H1 (cell line): ENCODE measurements at regions not wholly inside any gene's neighbourhood (a gene's known extent, or its start where the extent isn't known, plus 50 kb on each side); places are given as distances from the start of the nearest gene placed in this dataset.

ENCODE experiments used
- CTCF ChIA-PET: fragments of 300-600 bp; sonication (Branson Sonifier 250); formaldehyde crosslinking; loops from one replicate; lab custom pipeline; 2021; ENCODE audit not compliant: partially characterized antibody; lab: Charles Lee
- POLR2A ChIA-PET: fragments of 300-600 bp; sonication (Branson Sonifier 250); formaldehyde crosslinking; loops from one replicate; lab custom pipeline; 2021; ENCODE audit warnings: inconsistent platforms; ENCODE audit not compliant: partially characterized antibody; lab: Charles Lee
- DNase-seq, 2 experiments: peaks; one replicate each; pipeline versions ENCODE4 v3.0.0 to v3.0.0-alpha.2; 2010 to 2022; ENCODE audit warnings: low spot score in 2 of 2, low read depth in 1 of 2, mixed read lengths in 1 of 2
- FAIRE-seq: peaks from 2 replicates; lab custom pipeline; 2011; peaks lifted over from hg19 to GRCh38; lab: Jason Lieb, UNC
- H2AFZ ChIP-seq: 2 replicates; pipeline ENCODE4 v1.8.1; 2012; ENCODE audit warnings: low read length, inconsistent platforms
- H2AK5ac ChIP-seq: 2 replicates; pipeline ENCODE4 v1.6.1; 2013; ENCODE audit warnings: low read depth, low read length
- H2BK120ac ChIP-seq: replicated peaks from 2 replicates; pipeline ENCODE3; 2013; ENCODE audit warnings: low read depth, low read length, inconsistent platforms
- H2BK12ac ChIP-seq: 2 replicates; pipeline ENCODE4 v1.6.1; 2013; ENCODE audit warnings: low read depth, low read length
- H2BK15ac ChIP-seq: 2 replicates; pipeline ENCODE4 v1.6.1; 2013; ENCODE audit warnings: low read length
- H2BK20ac ChIP-seq: 2 replicates; pipeline ENCODE4 v1.6.1; 2013; ENCODE audit warnings: low read length
- H2BK5ac ChIP-seq: 2 replicates; pipeline ENCODE4 v1.6.1; 2013; ENCODE audit warnings: low read depth, low read length
- H3K14ac ChIP-seq: 2 replicates; pipeline ENCODE4 v1.6.1; 2013; ENCODE audit warnings: inconsistent platforms; ENCODE audit not compliant: insufficient read length
- H3K18ac ChIP-seq: 2 replicates; pipeline ENCODE4 v1.6.1; 2013; ENCODE audit warnings: low read length; ENCODE audit errors: extremely low read depth
- H3K23ac ChIP-seq: 2 replicates; pipeline ENCODE4 v1.6.1; 2013; ENCODE audit warnings: inconsistent platforms; ENCODE audit not compliant: insufficient read length
- H3K23me2 ChIP-seq: 2 replicates; pipeline ENCODE4 v1.6.1; 2013; ENCODE audit warnings: low read depth, low read length
- H3K27ac ChIP-seq: 2 replicates; pipeline ENCODE4 v1.6.1; 2011; ENCODE audit warnings: low read depth, low read length, inconsistent platforms
- H3K27me3 ChIP-seq, 4 experiments: replicated peaks in 1 of 4; 1 replicate in 1 of 4; 2 replicates in 3 of 4; pipeline versions ENCODE4 v1.6.1 to v1.8.1; 2011 to 2013; ENCODE audit warnings: low read length in 3 of 4, mild to moderate bottlenecking in 3 of 4, inconsistent platforms in 2 of 4, mixed read lengths in 2 of 4, moderate library complexity in 1 of 4; ENCODE audit not compliant: control insufficient read depth in 3 of 4, insufficient read depth in 3 of 4; ENCODE audit errors: extremely low read depth in 1 of 4
- H3K36me3 ChIP-seq, 4 experiments: 2 replicates each; pipeline versions ENCODE4 v1.6.1 to v1.8.1; 2011 to 2013; ENCODE audit warnings: mild to moderate bottlenecking in 4 of 4, low read length in 3 of 4, moderate library complexity in 2 of 4, control low read depth in 1 of 4, inconsistent platforms in 1 of 4; ENCODE audit not compliant: insufficient read depth in 4 of 4, control insufficient read depth in 2 of 4
- H3K4ac ChIP-seq: replicated peaks from 2 replicates; pipeline ENCODE3; 2013; ENCODE audit warnings: low read length, low read depth, mixed read lengths, inconsistent platforms; ENCODE audit not compliant: insufficient read length
- H3K4me1 ChIP-seq, 4 experiments: replicated peaks in 1 of 4; 1 replicate in 1 of 4; 2 replicates in 3 of 4; pipeline versions ENCODE4 v1.6.1 to v1.8.1; 2011 to 2013; ENCODE audit warnings: low read length in 3 of 4, inconsistent platforms in 2 of 4, mixed read lengths in 1 of 4; ENCODE audit not compliant: insufficient read depth in 4 of 4, control insufficient read depth in 3 of 4
- H3K4me2 ChIP-seq, 2 experiments: 2 replicates each; pipeline versions ENCODE4 v1.6.1 to v1.8.1; 2011 to 2013; ENCODE audit warnings: low read depth in 2 of 2, low read length in 2 of 2, control low read depth in 1 of 2, inconsistent platforms in 1 of 2, mild to moderate bottlenecking in 1 of 2; ENCODE audit not compliant: insufficient read depth in 1 of 2
- H3K4me3 ChIP-seq, 4 experiments: fragments of 200-600, 300-600 bp in 1 of 4; sonication (generic), shearing (Covaris generic), sonication (Bioruptor Twin) in 1 of 4; 2 replicates each; pipeline versions ENCODE4 v1.5.1 to v1.8.1; 2011 to 2016; ENCODE audit warnings: low read length in 4 of 4, low read depth in 3 of 4, control low read depth in 2 of 4, inconsistent platforms in 2 of 4, mild to moderate bottlenecking in 2 of 4, mixed read lengths in 1 of 4, moderate library complexity in 1 of 4; ENCODE audit not compliant: insufficient read depth in 2 of 4; ENCODE audit errors: extremely low read depth in 1 of 4
- H3K56ac ChIP-seq: replicated peaks from 2 replicates; pipeline ENCODE3; 2013; ENCODE audit warnings: low read depth, mild to moderate bottlenecking, mixed read lengths, low read length, inconsistent platforms; ENCODE audit not compliant: insufficient read length
- H3K79me1 ChIP-seq: 2 replicates; pipeline ENCODE4 v1.6.1; 2013; ENCODE audit warnings: low read depth, low read length, control low read depth
- H3K79me2 ChIP-seq, 2 experiments: 2 replicates each; pipeline versions ENCODE4 v1.6.1 to v1.8.1; 2012 to 2013; ENCODE audit warnings: low read length in 2 of 2, mild to moderate bottlenecking in 2 of 2, inconsistent platforms in 1 of 2; ENCODE audit not compliant: insufficient read depth in 2 of 2, control insufficient read depth in 1 of 2
- H3K9ac ChIP-seq, 4 experiments: replicated peaks in 1 of 4; 1 replicate in 1 of 4; 2 replicates in 3 of 4; pipeline versions ENCODE4 v1.6.1 to v1.8.1; 2011 to 2013; ENCODE audit warnings: low read depth in 3 of 4, low read length in 3 of 4, control low read depth in 2 of 4, mild to moderate bottlenecking in 2 of 4, moderate library complexity in 2 of 4, inconsistent platforms in 1 of 4; ENCODE audit errors: extremely low read depth in 1 of 4
- H3K9me3 ChIP-seq, 2 experiments: 2 replicates each; pipeline versions ENCODE4 v1.6.1 to v1.8.1; 2012 to 2013; ENCODE audit warnings: mild to moderate bottlenecking in 2 of 2, moderate library complexity in 2 of 2, control low read depth in 1 of 2, inconsistent platforms in 1 of 2, low read depth in 1 of 2, low read length in 1 of 2, mixed read lengths in 1 of 2; ENCODE audit not compliant: insufficient read depth in 2 of 2
- H4K20me1 ChIP-seq, 2 experiments: replicated peaks in 1 of 2; 2 replicates each; pipeline versions ENCODE3 to v1.8.1; 2011 to 2013; ENCODE audit warnings: inconsistent platforms in 2 of 2, low read length in 2 of 2, mild to moderate bottlenecking in 1 of 2; ENCODE audit not compliant: insufficient read depth in 2 of 2, control insufficient read depth in 1 of 2
- H4K5ac ChIP-seq: 2 replicates; pipeline ENCODE4 v1.6.1; 2013; ENCODE audit warnings: low read length, low read depth, mixed read lengths, inconsistent platforms; ENCODE audit not compliant: insufficient read length
- H4K8ac ChIP-seq: 2 replicates; pipeline ENCODE4 v1.8.0; 2013; ENCODE audit warnings: mild to moderate bottlenecking, moderate library complexity, low read length, inconsistent platforms; ENCODE audit not compliant: insufficient read depth; ENCODE audit errors: extremely low read depth
- H4K91ac ChIP-seq: replicated peaks from 2 replicates; pipeline ENCODE3; 2013; ENCODE audit warnings: low read length, mixed read lengths, inconsistent platforms; ENCODE audit not compliant: insufficient read length
- CBX5 ChIP-seq: fragments of 300-800, 300-1000 bp; sonication (generic); IDR thresholded peaks from 2 replicates; pipeline ENCODE4 v1.7.1; 2016; ENCODE audit warnings: antibody characterized with exemption, low read length, low read depth
- CHD2 ChIP-seq: IDR thresholded peaks from 2 replicates; pipeline ENCODE4 v1.6.1; 2012; ENCODE audit warnings: low read length, improper control_type of control experiment
- HDAC2 ChIP-seq, 2 experiments: fragments of 300-600 bp in 1 of 2; sonication (generic) in 1 of 2; IDR thresholded peaks; 2 replicates each; pipeline ENCODE4 v1.6.1; 2011 to 2012; ENCODE audit warnings: low read depth in 2 of 2, low read length in 2 of 2, mild to moderate bottlenecking in 2 of 2, moderate library complexity in 2 of 2, borderline replicate concordance in 1 of 2, inconsistent platforms in 1 of 2
- KDM1A ChIP-seq: fragments of 200-600, 300-600 bp; sonication (generic); IDR thresholded peaks from 2 replicates; pipeline ENCODE4 v1.7.1; 2016; ENCODE audit warnings: mild to moderate bottlenecking, low read length, borderline replicate concordance
- NANOG ChIP-seq: IDR thresholded peaks from 2 replicates; pipeline ENCODE4 v1.6.1; 2011; ENCODE audit warnings: low read length, low read depth, mild to moderate bottlenecking, inconsistent platforms; ENCODE audit not compliant: insufficient read depth, poor library complexity, severe bottlenecking
- RFX5 ChIP-seq: IDR thresholded peaks from 2 replicates; pipeline ENCODE4 v1.6.1; 2011; ENCODE audit warnings: low read depth, low read length, improper control_type of control experiment, borderline replicate concordance
- SRF ChIP-seq: IDR thresholded peaks from 2 replicates; pipeline ENCODE4 v1.6.1; 2011; ENCODE audit warnings: mild to moderate bottlenecking, low read depth, low read length, moderate library complexity
- WGBS, 2 experiments: shearing (Covaris generic) in 1 of 2; methylation state at CpG; one replicate each; pipeline versions ENCODE4 v1.1.6 to v1.1.7; 2013 to 2015; ENCODE audit warnings: low lambda C conversion rate in 2 of 2, mixed read lengths in 2 of 2, inconsistent platforms in 1 of 2, low coverage in 1 of 2, missing lambda C conversion rate in 1 of 2; ENCODE audit not compliant: insufficient replicate concordance in 2 of 2, insufficient coverage in 1 of 2, insufficient read length in 1 of 2; ENCODE audit errors: extremely low coverage in 1 of 2, missing lambda C conversion rate in 1 of 2; 5-methylcytosine and 5-hydroxymethylcytosine counted together

GRCh38 chr22:46029574-46030200, 52.7 kb upstream of the WNT7B start:
- no peak for DNase-seq
- no peak overlapping the region for H2BK5ac ChIP-seq
- H3K14ac ChIP-seq, result no peak overlapping the region
- no peak overlapping the region for H4K91ac ChIP-seq
- H4K20me1 ChIP-seq, result no peaks in the 10 kb centered on the region
- H3K4ac ChIP-seq, result no peak overlapping the region
- peaks cover 0 to 21% (median 12%) of the 10 kb centered on the region in 4 experiments; a peak in 6 of 7 replicates for H3K4me1 ChIP-seq
- H4K8ac ChIP-seq, result no peak overlapping the region
- CTCF ChIA-PET, result interaction anchor here (0.9 to 3.8 kb wide), 2 partner anchors 8 to 23 kb away, joined by 3 to 24 read pairs; no protein-coding TSS in a partner anchor
- 0 out of 2 replicates have a peak overlapping the region, but pooled peaks have one; percentile 50 for H2BK12ac ChIP-seq
- H3K23ac ChIP-seq, result no peak overlapping the region
- H2BK20ac ChIP-seq, result no peak overlapping the region
- peaks cover 10 to 38% (median 31%) of the 10 kb centered on the region in 4 experiments for H3K27me3 ChIP-seq
- H2BK120ac ChIP-seq, result no peak overlapping the region
- POLR2A ChIA-PET, result no interaction called here
- no peak for FAIRE-seq
- no peak overlapping the region for H3K9ac ChIP-seq
- no peaks in the 10 kb centered on the region for H3K9me3 ChIP-seq
- no peaks in the 10 kb centered on the region for H3K79me1 ChIP-seq
- H3K18ac ChIP-seq, result no peak overlapping the region
- no peak overlapping the region for H2BK15ac ChIP-seq
- no peaks in the 10 kb centered on the region for H3K79me2 ChIP-seq
- H3K56ac ChIP-seq, result no peak overlapping the region
- H3K4me2 ChIP-seq, result no peak overlapping the region
- no peak overlapping the region for H4K5ac ChIP-seq
- H2AFZ ChIP-seq, result no peak overlapping the region
- TF ChIP-seq SRF (no peak), CBX5 (no peak), RFX5 (no peak), KDM1A (peak; percentile 97), HDAC2 (IDR thresholded peaks at IDR 0.05; ENCODE audit: borderline replicate concordance in 1 of 2, low read depth in 2 of 2, low read length in 2 of 2) (peak in 1 of 2 experiments; percentile 51; a peak in 1 of 4 replicates), CHD2 (no peak), NANOG (no peak)
- H3K23me2 ChIP-seq, result peaks cover 4% of the 10 kb centered on the region; the same call in 1 of the 2 replicates
- no peaks in the 10 kb centered on the region for H3K36me3 ChIP-seq
- WGBS, 2 experiments, result 95% methylated on average over 6 of the region's 6 CpGs; no CpG with 5 or more reads in 1 of the 2 experiments
- no peak overlapping the region for H3K27ac ChIP-seq
- no peak overlapping the region for H3K4me3 ChIP-seq
- H2AK5ac ChIP-seq, result no peak overlapping the region
